D721Med (cell line): ENCODE measurements at regions not wholly inside any gene's neighbourhood (a gene's known extent, or its start where the extent isn't known, plus 50 kb on each side); places are given as distances from the start of the nearest gene placed in this dataset.
"Not testable (repeated sequence)": the region's sequence is repeated elsewhere in the genome, so short reads cannot be mapped to it uniquely, and the experiment has no call there.

ENCODE experiments used
- DNase-seq: peaks from one replicate; pipeline ENCODE4 v3.0.0; 2011; ENCODE audit warnings: low spot score; ENCODE audit not compliant: insufficient read length
- FAIRE-seq: peaks from 2 replicates; lab custom pipeline; 2011; peaks lifted over from hg19 to GRCh38; lab: Jason Lieb, UNC
- TF ChIP-seq, protein P1 (sequence below): IDR thresholded peaks from 2 replicates; pipeline ENCODE4 v1.5.1; 2012; ENCODE audit warnings: mild to moderate bottlenecking, control low read depth; ENCODE audit not compliant: insufficient read depth; ENCODE audit errors: missing control alignments

GRCh38 chr2:105538840-105539239 lies 140.0 kb upstream of the FHL2 start:
- TF ChIP-seq, protein P1, sequence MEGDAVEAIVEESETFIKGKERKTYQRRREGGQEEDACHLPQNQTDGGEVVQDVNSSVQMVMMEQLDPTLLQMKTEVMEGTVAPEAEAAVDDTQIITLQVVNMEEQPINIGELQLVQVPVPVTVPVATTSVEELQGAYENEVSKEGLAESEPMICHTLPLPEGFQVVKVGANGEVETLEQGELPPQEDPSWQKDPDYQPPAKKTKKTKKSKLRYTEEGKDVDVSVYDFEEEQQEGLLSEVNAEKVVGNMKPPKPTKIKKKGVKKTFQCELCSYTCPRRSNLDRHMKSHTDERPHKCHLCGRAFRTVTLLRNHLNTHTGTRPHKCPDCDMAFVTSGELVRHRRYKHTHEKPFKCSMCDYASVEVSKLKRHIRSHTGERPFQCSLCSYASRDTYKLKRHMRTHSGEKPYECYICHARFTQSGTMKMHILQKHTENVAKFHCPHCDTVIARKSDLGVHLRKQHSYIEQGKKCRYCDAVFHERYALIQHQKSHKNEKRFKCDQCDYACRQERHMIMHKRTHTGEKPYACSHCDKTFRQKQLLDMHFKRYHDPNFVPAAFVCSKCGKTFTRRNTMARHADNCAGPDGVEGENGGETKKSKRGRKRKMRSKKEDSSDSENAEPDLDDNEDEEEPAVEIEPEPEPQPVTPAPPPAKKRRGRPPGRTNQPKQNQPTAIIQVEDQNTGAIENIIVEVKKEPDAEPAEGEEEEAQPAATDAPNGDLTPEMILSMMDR, result no peak
- no peak for DNase-seq
- no peak for FAIRE-seq

- DNase-seq, result no peak
- no peak for FAIRE-seq
- TF ChIP-seq, protein P1, result no peak
These were observed 139.1 kb upstream of the FHL2 start for GRCh38 chr2:105537920-105538319.

DNA sequence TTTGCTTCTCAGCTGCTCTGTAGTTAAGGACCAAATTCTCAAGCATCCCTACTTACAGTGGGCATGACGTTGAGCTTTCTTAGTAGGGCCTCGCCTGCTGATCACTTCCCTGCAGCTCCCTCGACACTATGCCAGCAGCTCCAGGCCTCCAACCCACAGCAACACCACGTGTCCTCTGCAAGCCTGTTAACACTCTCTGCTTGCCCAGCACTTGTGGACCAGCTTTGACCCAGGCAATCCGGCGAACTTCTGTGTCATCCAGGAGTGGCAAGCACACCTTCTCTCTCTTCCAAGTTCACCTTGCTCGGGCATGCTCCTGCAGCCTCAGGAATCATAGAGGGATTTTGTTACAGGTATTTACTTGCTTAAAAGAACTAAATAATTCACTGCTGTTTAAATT lies 138.6 kb upstream of the FHL2 start:
- TF ChIP-seq, protein P1, result no peak
- no peak for FAIRE-seq
- no peak for DNase-seq

GRCh38 chr2:105536175-105536574 lies 137.3 kb upstream of the FHL2 start:
- DNase-seq (no peak), FAIRE-seq (no peak)
- TF ChIP-seq, protein P1, result no peak

DNA sequence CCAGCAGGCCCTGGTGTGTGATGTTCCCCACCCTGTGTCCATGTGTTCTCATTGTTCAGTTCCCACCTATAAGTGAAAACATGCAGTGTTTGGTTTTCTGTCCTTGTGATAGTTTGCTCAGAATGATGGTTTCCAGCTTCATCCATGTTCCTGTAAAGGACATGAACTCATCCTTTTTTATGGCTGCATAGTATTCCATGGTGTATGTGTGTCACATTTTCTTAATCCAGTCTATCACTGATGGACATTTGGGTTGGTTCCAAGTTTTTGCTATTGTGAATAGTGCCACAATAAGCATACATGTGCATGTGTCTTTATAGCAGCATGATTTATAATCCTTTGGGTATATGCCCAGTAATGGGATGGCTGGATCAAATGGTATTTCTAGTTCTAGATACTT lies 130.4 kb upstream of the FHL2 start:
- FAIRE-seq, DNase-seq: not testable (repeated sequence)

GRCh38 chr2:105526000-105526925 lies 127.4 kb upstream of the FHL2 start:
- TF ChIP-seq, protein P1, result no peak
- no peak for DNase-seq
- FAIRE-seq, result no peak

- no peak for FAIRE-seq
- DNase-seq, result no peak
- TF ChIP-seq, protein P1, result no peak
These were observed 126.3 kb upstream of the FHL2 start for GRCh38 chr2:105525201-105525600.
